GM12878 (cell line): ENCODE measurements at regions not wholly inside any gene's neighbourhood (a gene's known extent, or its start where the extent isn't known, plus 50 kb on each side); places are given as distances from the start of the nearest gene placed in this dataset.

Experiments
- CBX5 ChIP-seq: sonication (generic); IDR thresholded peaks from 2 replicates; pipeline ENCODE4 v1.6.1; 2016; ENCODE audit warnings: low read depth, moderate library complexity, mild to moderate bottlenecking, inconsistent platforms
- CHD1 ChIP-seq: IDR thresholded peaks from 2 replicates; pipeline ENCODE4 v1.6.1; 2012; ENCODE audit warnings: low read depth, low read length, improper control_type of control experiment
- CHD4 ChIP-seq: fragments of 200-600 bp; sonication (generic); IDR thresholded peaks from 2 replicates; pipeline ENCODE4 v1.6.1; 2016; ENCODE audit warnings: mild to moderate bottlenecking
- CUX1 ChIP-seq: IDR thresholded peaks from 2 replicates; pipeline ENCODE4 v1.6.1; 2012; ENCODE audit warnings: improper control_type of control experiment, low read depth, low read length; ENCODE audit not compliant: insufficient replicate concordance
- EP300 ChIP-seq, 2 experiments: fragments of 150-350 bp in 1 of 2; IDR thresholded peaks; 2 replicates each; pipeline ENCODE4 v1.6.1; 2011 to 2012; ENCODE audit warnings: low read depth in 2 of 2, low read length in 2 of 2, borderline replicate concordance in 1 of 2, improper control_type of control experiment in 1 of 2, inconsistent platforms in 1 of 2; ENCODE audit not compliant: control insufficient read depth in 1 of 2
- FOXM1 ChIP-seq: IDR thresholded peaks from 2 replicates; pipeline ENCODE4 v1.6.1; 2012; ENCODE audit warnings: low read depth, mild to moderate bottlenecking, inconsistent platforms, low read length, moderate library complexity
- GATAD2B ChIP-seq: fragments of 450-650 bp; conservative IDR thresholded peaks from 2 replicates; pipeline ENCODE4 v1.6.1; 2017; ENCODE audit warnings: low read depth, mild to moderate bottlenecking, moderate library complexity
- HDGF ChIP-seq: fragments of 450-650 bp; IDR thresholded peaks from 2 replicates; pipeline ENCODE4 v1.6.1; 2016; ENCODE audit warnings: antibody characterized with exemption
- IKZF2 ChIP-seq, 2 experiments: fragments of 450-650 bp; IDR thresholded peaks; 2 replicates each; pipeline ENCODE4 v1.6.1; 2017; ENCODE audit warnings: mild to moderate bottlenecking in 2 of 2, moderate library complexity in 2 of 2
- KLF5 ChIP-seq: fragments of 450-650 bp; IDR thresholded peaks from 2 replicates; pipeline ENCODE4 v1.6.1; 2014; ENCODE audit warnings: mild to moderate bottlenecking; ENCODE audit not compliant: partially characterized antibody
- MTA2 ChIP-seq: fragments of 450-650 bp; IDR thresholded peaks from 2 replicates; pipeline ENCODE4 v1.6.1; 2016; ENCODE audit warnings: low read depth, mild to moderate bottlenecking, moderate library complexity
- PML ChIP-seq: IDR thresholded peaks from 2 replicates; pipeline ENCODE4 v1.6.1; 2012; ENCODE audit warnings: low read length, inconsistent platforms
- POLR2AphosphoS2 ChIP-seq: IDR thresholded peaks from 2 replicates; pipeline ENCODE4 v1.6.1; 2011; ENCODE audit warnings: low read depth, mild to moderate bottlenecking, low read length, improper control_type of control experiment, moderate library complexity
- RCOR1 ChIP-seq: conservative IDR thresholded peaks from 2 replicates; pipeline ENCODE4 v1.6.1; 2012; ENCODE audit warnings: low read depth, low read length, improper control_type of control experiment
- SPI1 ChIP-seq: IDR thresholded peaks from 2 replicates; pipeline ENCODE4 v1.6.1; 2011; ENCODE audit warnings: low read depth, mild to moderate bottlenecking, low read length, moderate library complexity, borderline replicate concordance; ENCODE audit not compliant: insufficient read depth
- TCF3 ChIP-seq: IDR thresholded peaks from 2 replicates; pipeline ENCODE4 v1.6.1; 2012; ENCODE audit warnings: low read depth, mild to moderate bottlenecking, low read length, borderline replicate concordance; ENCODE audit not compliant: insufficient read depth
- YBX1 ChIP-seq: fragments of 450-650 bp; IDR thresholded peaks from 2 replicates; pipeline ENCODE4 v1.6.1; 2016; ENCODE audit warnings: antibody characterized with exemption
- ZNF622 ChIP-seq: fragments of 450-650 bp; IDR thresholded peaks from 2 replicates; pipeline ENCODE4 v1.6.1; 2017; ENCODE audit warnings: mild to moderate bottlenecking, inconsistent platforms
- TF ChIP-seq, protein P1 (sequence below): fragments of 450-650 bp; IDR thresholded peaks from 2 replicates; pipeline ENCODE4 v1.6.1; 2016; ENCODE audit warnings: mild to moderate bottlenecking
- TF ChIP-seq, protein P2 (sequence below): fragments of 150-350 bp; IDR thresholded peaks from 2 replicates; pipeline ENCODE4 v1.6.1; 2014; ENCODE audit warnings: mild to moderate bottlenecking, low read depth, low read length
- TF ChIP-seq, protein P3 (sequence below): IDR thresholded peaks from 2 replicates; pipeline ENCODE4 v1.6.1; 2011; ENCODE audit warnings: low read depth, mild to moderate bottlenecking, low read length, moderate library complexity, borderline replicate concordance; ENCODE audit errors: extremely low read depth

- TF ChIP-seq CHD1 (no peak; the same call in none of the 2 replicates), ZNF622 (no peak), CHD4 (peak; percentile 94; the same call in 1 of the 2 replicates), YBX1 (peak; percentile 91), PML (peak; percentile 85; the same call in 1 of the 2 replicates), SPI1 (peak; percentile 94), RCOR1 (peak; percentile 90; the same call in 1 of the 2 replicates), KLF5 (peak; percentile 79), GATAD2B (peak; percentile 91), HDGF (0 out of 2 replicates have a peak, but pooled peaks have one; percentile 24), FOXM1 (peak; percentile 98), TCF3 (peak; percentile 94; the same call in 1 of the 2 replicates), CBX5 (peak; percentile 69), MTA2 (peak; percentile 86), POLR2AphosphoS2 (no peak), IKZF2 (IDR thresholded peaks at IDR 0.05) (peak; percentile 89 to 91; a peak in 3 of 4 replicates), EP300 (IDR thresholded peaks at IDR 0.05; ENCODE audit: borderline replicate concordance in 1 of 2, control insufficient read depth in 1 of 2, low read depth in 2 of 2, low read length in 2 of 2) (peak; percentile 76 to 95; a peak in 3 of 4 replicates), CUX1 (peak; percentile 92)
- TF ChIP-seq, protein P1, sequence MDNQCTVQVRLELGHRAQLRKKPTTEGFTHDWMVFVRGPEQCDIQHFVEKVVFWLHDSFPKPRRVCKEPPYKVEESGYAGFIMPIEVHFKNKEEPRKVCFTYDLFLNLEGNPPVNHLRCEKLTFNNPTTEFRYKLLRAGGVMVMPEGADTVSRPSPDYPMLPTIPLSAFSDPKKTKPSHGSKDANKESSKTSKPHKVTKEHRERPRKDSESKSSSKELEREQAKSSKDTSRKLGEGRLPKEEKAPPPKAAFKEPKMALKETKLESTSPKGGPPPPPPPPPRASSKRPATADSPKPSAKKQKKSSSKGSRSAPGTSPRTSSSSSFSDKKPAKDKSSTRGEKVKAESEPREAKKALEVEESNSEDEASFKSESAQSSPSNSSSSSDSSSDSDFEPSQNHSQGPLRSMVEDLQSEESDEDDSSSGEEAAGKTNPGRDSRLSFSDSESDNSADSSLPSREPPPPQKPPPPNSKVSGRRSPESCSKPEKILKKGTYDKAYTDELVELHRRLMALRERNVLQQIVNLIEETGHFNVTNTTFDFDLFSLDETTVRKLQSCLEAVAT: peak; percentile 93
- TF ChIP-seq, protein P2, sequence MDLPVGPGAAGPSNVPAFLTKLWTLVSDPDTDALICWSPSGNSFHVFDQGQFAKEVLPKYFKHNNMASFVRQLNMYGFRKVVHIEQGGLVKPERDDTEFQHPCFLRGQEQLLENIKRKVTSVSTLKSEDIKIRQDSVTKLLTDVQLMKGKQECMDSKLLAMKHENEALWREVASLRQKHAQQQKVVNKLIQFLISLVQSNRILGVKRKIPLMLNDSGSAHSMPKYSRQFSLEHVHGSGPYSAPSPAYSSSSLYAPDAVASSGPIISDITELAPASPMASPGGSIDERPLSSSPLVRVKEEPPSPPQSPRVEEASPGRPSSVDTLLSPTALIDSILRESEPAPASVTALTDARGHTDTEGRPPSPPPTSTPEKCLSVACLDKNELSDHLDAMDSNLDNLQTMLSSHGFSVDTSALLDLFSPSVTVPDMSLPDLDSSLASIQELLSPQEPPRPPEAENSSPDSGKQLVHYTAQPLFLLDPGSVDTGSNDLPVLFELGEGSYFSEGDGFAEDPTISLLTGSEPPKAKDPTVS: no peak
- TF ChIP-seq, protein P3, sequence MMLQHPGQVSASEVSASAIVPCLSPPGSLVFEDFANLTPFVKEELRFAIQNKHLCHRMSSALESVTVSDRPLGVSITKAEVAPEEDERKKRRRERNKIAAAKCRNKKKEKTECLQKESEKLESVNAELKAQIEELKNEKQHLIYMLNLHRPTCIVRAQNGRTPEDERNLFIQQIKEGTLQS: no peak
Measured at GRCh38 chr2:8514796-8515758, 166.8 kb upstream of the ID2 start (continued).
